ENCODE measurements at regions not wholly inside any gene's neighbourhood (a gene's known extent, or its start where the extent isn't known, plus 50 kb on each side); places are given as distances from the start of the nearest gene placed in this dataset.

GRCh38 chr4:181234951-181235680, 1008.1 kb upstream of the TENM3 start:
- DNase-seq (ENCODE audit: insufficient read length, low spot score) (no peak), FAIRE-seq (no peak)
- TF ChIP-seq POLR2A (IDR thresholded peaks at IDR 0.05; ENCODE audit: low read depth, low read length) = no peak

- no peak for DNase-seq (ENCODE audit: insufficient read length, low spot score)
- no peak for TF ChIP-seq POLR2A (IDR thresholded peaks at IDR 0.05; ENCODE audit: low read depth, low read length)
- FAIRE-seq = no peak
Measured at GRCh38 chr4:181245326-181245725, 997.9 kb upstream of the TENM3 start.

GRCh38 chr4:181249031-181249430, 994.2 kb upstream of the TENM3 start:
- no peak for FAIRE-seq

GRCh38 chr4:181254771-181255170, 988.4 kb upstream of the TENM3 start:
- DNase-seq (ENCODE audit: insufficient read length, low spot score) (no peak), FAIRE-seq (no peak)
- no peak for TF ChIP-seq POLR2A (IDR thresholded peaks at IDR 0.05; ENCODE audit: low read depth, low read length)

More at GRCh38 chr4:181249031-181249430, 994.2 kb upstream of the TENM3 start:
- TF ChIP-seq POLR2A (IDR thresholded peaks at IDR 0.05; ENCODE audit: low read depth, low read length) = no peak
- no peak for DNase-seq (ENCODE audit: insufficient read length, low spot score)

GRCh38 chr4:181258569-181258968, 984.6 kb upstream of the TENM3 start:
- TF ChIP-seq POLR2A (IDR thresholded peaks at IDR 0.05; ENCODE audit: low read depth, low read length) = no peak
- DNase-seq (ENCODE audit: insufficient read length, low spot score) = no peak

GRCh38 chr4:181259081-181259709, 984.0 kb upstream of the TENM3 start:
- FAIRE-seq (no peak), DNase-seq (ENCODE audit: insufficient read length, low spot score) (no peak)
- no peak for TF ChIP-seq POLR2A (IDR thresholded peaks at IDR 0.05; ENCODE audit: low read depth, low read length)

More at GRCh38 chr4:181258569-181258968, 984.6 kb upstream of the TENM3 start:
- no peak for FAIRE-seq

- TF ChIP-seq POLR2A (IDR thresholded peaks at IDR 0.05; ENCODE audit: low read depth, low read length) = no peak
- DNase-seq (ENCODE audit: insufficient read length, low spot score) = no peak
- no peak for FAIRE-seq
Measured at GRCh38 chr4:181261279-181261678, 981.9 kb upstream of the TENM3 start.

GRCh38 chr4:181264893-181265292, 978.3 kb upstream of the TENM3 start:
- TF ChIP-seq POLR2A (IDR thresholded peaks at IDR 0.05; ENCODE audit: low read depth, low read length) = no peak
- FAIRE-seq = no peak
- no peak for DNase-seq (ENCODE audit: insufficient read length, low spot score)

- TF ChIP-seq POLR2A (IDR thresholded peaks at IDR 0.05; ENCODE audit: low read depth, low read length) = no peak
- DNase-seq (ENCODE audit: insufficient read length, low spot score) (no peak), FAIRE-seq (no peak)
Measured at GRCh38 chr4:181265370-181265769, 977.8 kb upstream of the TENM3 start.

GRCh38 chr4:181271116-181271640, 972.0 kb upstream of the TENM3 start:
- FAIRE-seq = no peak
- no peak for DNase-seq (ENCODE audit: insufficient read length, low spot score)

GRCh38 chr4:181272422-181272821, 970.8 kb upstream of the TENM3 start:
- no peak for TF ChIP-seq POLR2A (IDR thresholded peaks at IDR 0.05; ENCODE audit: low read depth, low read length)
- no peak for FAIRE-seq
- DNase-seq (ENCODE audit: insufficient read length, low spot score) = no peak

More at GRCh38 chr4:181271116-181271640, 972.0 kb upstream of the TENM3 start:
- TF ChIP-seq POLR2A (IDR thresholded peaks at IDR 0.05; ENCODE audit: low read depth, low read length) = no peak

- FAIRE-seq = no peak
- no peak for TF ChIP-seq POLR2A (IDR thresholded peaks at IDR 0.05; ENCODE audit: low read depth, low read length)
- DNase-seq (ENCODE audit: insufficient read length, low spot score) = no peak
Measured at GRCh38 chr4:181278941-181279340, 964.3 kb upstream of the TENM3 start.

- no peak for DNase-seq (ENCODE audit: insufficient read length, low spot score)
- no peak for FAIRE-seq
- TF ChIP-seq POLR2A (IDR thresholded peaks at IDR 0.05; ENCODE audit: low read depth, low read length) = no peak
Measured at GRCh38 chr4:181281451-181281850, 961.8 kb upstream of the TENM3 start.

- no peak for TF ChIP-seq POLR2A (IDR thresholded peaks at IDR 0.05; ENCODE audit: low read depth, low read length)
- FAIRE-seq = no peak
- DNase-seq (ENCODE audit: insufficient read length, low spot score) = no peak
Measured at GRCh38 chr4:181289198-181289597, 954.0 kb upstream of the TENM3 start.

GRCh38 chr4:181291615-181292014, 951.6 kb upstream of the TENM3 start:
- no peak for DNase-seq (ENCODE audit: insufficient read length, low spot score)
- TF ChIP-seq POLR2A (IDR thresholded peaks at IDR 0.05; ENCODE audit: low read depth, low read length) = no peak
- FAIRE-seq = no peak
